ENCODE measurements at regions not wholly inside any gene's neighbourhood (a gene's known extent, or its start where the extent isn't known, plus 50 kb on each side); places are given as distances from the start of the nearest gene placed in this dataset.

DNA sequence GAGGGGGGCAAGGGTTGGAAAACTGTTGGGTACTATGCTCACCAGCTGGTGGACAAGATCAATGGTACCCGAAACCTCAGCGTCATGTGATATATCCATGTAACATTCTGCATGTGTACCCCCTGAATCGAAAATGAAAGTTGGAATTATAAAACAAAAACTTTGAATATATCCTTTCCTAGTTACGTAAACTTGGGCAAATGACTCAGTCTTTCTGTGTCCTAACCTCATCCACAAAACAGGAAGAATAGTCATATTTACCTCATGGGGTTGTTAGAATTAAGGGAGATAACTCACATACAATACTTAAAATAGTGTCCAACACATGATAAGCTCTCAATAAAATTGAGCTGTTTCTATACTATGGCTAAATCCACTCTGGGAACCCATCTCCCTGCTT is 620.1 kb upstream of the KIRREL3 start:
- no peak overlapping the region for H2BK120ac ChIP-seq (ENCODE audit: low read depth, low read length)
- H2BK5ac ChIP-seq (ENCODE audit: low read depth, low read length, poor library complexity, severe bottlenecking), result no peak overlapping the region
- no peak overlapping the region for H3K4ac ChIP-seq (ENCODE audit: low read depth, low read length)
- H3K9me3 ChIP-seq (ENCODE audit: control insufficient read depth, insufficient read depth, low read length), result no peaks in the 10 kb centered on the region; the same call in 1 of the 2 replicates
- H2BK20ac ChIP-seq (ENCODE audit: low read depth, low read length), result no peak overlapping the region
- no peak overlapping the region for H2AK5ac ChIP-seq (ENCODE audit: low read depth, low read length)
- ChIA-PET CTCF (no interaction called here), POLR2A (ENCODE audit: unreplicated experiment) (no interaction called here)
- H3K27ac ChIP-seq (ENCODE audit: insufficient read depth, low read length), result no peak overlapping the region
- no peaks in the 10 kb centered on the region for H3K4me1 ChIP-seq (ENCODE audit: control insufficient read depth, insufficient read depth, low read length)
- dilution Hi-C loops (cut with HindIII; ENCODE audit: low sequenced_read_pairs, unreplicated experiment), result no loop called here
- no peak overlapping the region for H2AFZ ChIP-seq (replicated peaks; ENCODE audit: low read length, poor library complexity)
- no peak overlapping the region for H3K14ac ChIP-seq (replicated peaks; ENCODE audit: low read depth, low read length)
- no peak for ATAC-seq (ENCODE audit: low read depth)
- H3K4me2 ChIP-seq (ENCODE audit: low read depth, low read length), result peak overlapping the region; percentile 66; the same call in 1 of the 2 replicates
- no peak overlapping the region for H3K56ac ChIP-seq (ENCODE audit: extremely low read depth, insufficient read depth, low read length)
- H2AK9ac ChIP-seq (replicated peaks; ENCODE audit: low read depth, low read length, poor library complexity), result no peak overlapping the region
- H3K36me3 ChIP-seq (ENCODE audit: control insufficient read depth, insufficient read depth, low read length), result no peaks in the 10 kb centered on the region
- in situ Hi-C loops (cut with MboI; ENCODE audit: low sequenced_read_pairs), result no loop called here
- no CpG with 5 or more reads among the region's 4 CpGs for WGBS, 2 experiments (ENCODE audit: extremely low coverage in 2 of 2, insufficient read length in 1 of 2)
- H4K8ac ChIP-seq (ENCODE audit: low read depth in 2 of 2, low read length in 2 of 2), result no peak overlapping the region
- no peak overlapping the region for H2BK15ac ChIP-seq (ENCODE audit: low read depth, low read length)
- no peaks in the 10 kb centered on the region for H4K20me1 ChIP-seq (ENCODE audit: insufficient read depth, low read length)
- H4K5ac ChIP-seq (ENCODE audit: low read depth, low read length), result no peak overlapping the region
- no TSS peak for BruUV-seq (replicated peaks)
- H3K9ac ChIP-seq (ENCODE audit: low read depth, low read length), result no peak overlapping the region
- H4K91ac ChIP-seq (ENCODE audit: insufficient read depth, low read depth, low read length), result no peak overlapping the region
- TF ChIP-seq NFE2L2 (IDR thresholded peaks at IDR 0.05; ENCODE audit: low read depth, low read length) (no peak), RCOR1 (IDR thresholded peaks at IDR 0.05; ENCODE audit: insufficient replicate concordance, low read length) (no peak), SMC3 (IDR thresholded peaks at IDR 0.05; ENCODE audit: low read depth, low read length) (no peak)
- TF ChIP-seq, protein P1, sequence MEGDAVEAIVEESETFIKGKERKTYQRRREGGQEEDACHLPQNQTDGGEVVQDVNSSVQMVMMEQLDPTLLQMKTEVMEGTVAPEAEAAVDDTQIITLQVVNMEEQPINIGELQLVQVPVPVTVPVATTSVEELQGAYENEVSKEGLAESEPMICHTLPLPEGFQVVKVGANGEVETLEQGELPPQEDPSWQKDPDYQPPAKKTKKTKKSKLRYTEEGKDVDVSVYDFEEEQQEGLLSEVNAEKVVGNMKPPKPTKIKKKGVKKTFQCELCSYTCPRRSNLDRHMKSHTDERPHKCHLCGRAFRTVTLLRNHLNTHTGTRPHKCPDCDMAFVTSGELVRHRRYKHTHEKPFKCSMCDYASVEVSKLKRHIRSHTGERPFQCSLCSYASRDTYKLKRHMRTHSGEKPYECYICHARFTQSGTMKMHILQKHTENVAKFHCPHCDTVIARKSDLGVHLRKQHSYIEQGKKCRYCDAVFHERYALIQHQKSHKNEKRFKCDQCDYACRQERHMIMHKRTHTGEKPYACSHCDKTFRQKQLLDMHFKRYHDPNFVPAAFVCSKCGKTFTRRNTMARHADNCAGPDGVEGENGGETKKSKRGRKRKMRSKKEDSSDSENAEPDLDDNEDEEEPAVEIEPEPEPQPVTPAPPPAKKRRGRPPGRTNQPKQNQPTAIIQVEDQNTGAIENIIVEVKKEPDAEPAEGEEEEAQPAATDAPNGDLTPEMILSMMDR (conservative IDR thresholded peaks at IDR 0.05; ENCODE audit: low read depth, low read length), result no peak
- peaks cover 2% of the 10 kb centered on the region for H3K27me3 ChIP-seq (ENCODE audit: control insufficient read depth, insufficient read depth, low read length)
- no peaks in the 10 kb centered on the region for H3K79me1 ChIP-seq (ENCODE audit: low read depth in 1 of 2, low read length in 2 of 2)
- H3K4me3 ChIP-seq (ENCODE audit: insufficient read depth, low read depth, low read length), result no peak overlapping the region
- H3K23ac ChIP-seq (ENCODE audit: low read depth, low read length), result no peak overlapping the region
- peak; percentile 53 for DNase-seq
- intact Hi-C loops (cut with micrococcal nuclease), result no loop called here
- H3K9me1 ChIP-seq (ENCODE audit: insufficient read depth, low read length), result no peaks in the 10 kb centered on the region
- no peak overlapping the region for H3K18ac ChIP-seq (ENCODE audit: low read depth, low read length)
